ENCODE measurements at regions not wholly inside any gene's neighbourhood (a gene's known extent, or its start where the extent isn't known, plus 50 kb on each side); places are given as distances from the start of the nearest gene placed in this dataset.

DNA sequence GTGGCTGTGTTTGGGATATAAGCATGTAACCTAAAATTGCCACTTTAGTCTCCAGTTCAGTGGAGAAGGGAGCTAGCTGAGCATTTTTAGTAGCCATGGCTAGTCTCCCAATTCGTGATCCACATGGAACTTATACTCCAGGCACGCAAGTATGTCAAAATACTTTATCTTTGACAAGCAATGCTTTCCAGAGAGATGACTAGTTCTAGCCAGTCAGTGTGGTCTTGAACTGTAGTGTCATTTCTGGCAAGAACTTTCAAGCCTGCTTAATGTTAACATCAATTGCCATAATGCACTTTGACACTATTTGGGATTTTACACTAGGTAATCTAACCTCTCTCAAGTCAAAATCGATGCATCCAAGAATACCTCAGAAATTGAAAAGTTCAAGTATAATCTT lies 660.0 kb downstream of the PTPRC start:
- H3K4me1 ChIP-seq = no peaks in the 10 kb centered on the region
- no peak for DNase-seq (ENCODE audit: extremely low spot score)
- no peaks in the 10 kb centered on the region for H3K9me3 ChIP-seq
- no peaks in the 10 kb centered on the region for H3K36me3 ChIP-seq
- no peak overlapping the region for H3K4me3 ChIP-seq
- no peaks in the 10 kb centered on the region for H3K27me3 ChIP-seq
- H3K27ac ChIP-seq (replicated peaks in 1 of 4) = no peak overlapping the region
- WGBS = 56% methylated on average over 3 of the region's 3 CpGs
- intact Hi-C loops (cut with DNase I) = no loop called here
- TF ChIP-seq POLR2A (IDR thresholded peaks at IDR 0.05; ENCODE audit: low read depth) = no peak
- no peak for TF ChIP-seq EP300 (IDR thresholded peaks at IDR 0.05)

DNA sequence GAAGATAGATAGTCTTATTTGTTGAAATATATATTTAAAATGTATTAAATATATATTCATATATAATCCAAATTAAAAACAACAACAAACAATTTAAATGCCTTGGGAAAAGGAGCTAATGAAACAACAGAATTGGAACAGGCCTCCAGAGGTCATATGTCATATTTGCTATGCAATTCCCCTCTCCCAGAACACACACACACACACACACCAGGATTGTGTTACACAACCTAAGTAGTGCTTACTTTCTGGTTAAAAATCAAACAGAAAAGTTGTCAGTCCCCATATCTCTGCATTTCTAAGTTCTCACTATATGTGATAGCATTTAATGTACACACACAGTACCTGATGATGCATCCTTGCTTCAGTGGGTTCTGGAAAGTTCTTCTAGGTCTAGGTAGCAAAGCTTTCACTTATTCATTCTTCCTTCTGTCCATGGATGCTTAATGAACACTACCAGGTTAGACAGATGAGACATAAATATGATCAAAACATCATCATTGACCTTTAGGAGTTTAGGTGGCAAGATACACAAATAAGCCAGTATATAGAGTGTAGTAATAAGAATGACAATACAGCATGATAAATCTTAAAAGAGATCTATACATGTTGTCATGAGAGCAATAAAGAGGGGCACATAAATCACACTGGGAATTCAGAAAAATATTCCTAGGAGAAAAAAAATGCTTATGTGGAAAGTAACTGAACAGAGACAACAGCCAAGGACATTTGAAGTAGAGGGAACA lies 662.8 kb downstream of the PTPRC start:
- Histone ChIP-seq H3K4me3 (no peak overlapping the region), H3K27ac (replicated peaks in 1 of 4) (no peak overlapping the region), H3K36me3 (no peaks in the 10 kb centered on the region), H3K9me3 (no peaks in the 10 kb centered on the region), H3K4me1 (no peaks in the 10 kb centered on the region), H3K27me3 (no peaks in the 10 kb centered on the region)
- intact Hi-C loops (cut with DNase I) = no loop called here
- TF ChIP-seq POLR2AphosphoS5 (IDR thresholded peaks at IDR 0.05) (no peak), EP300 (IDR thresholded peaks at IDR 0.05) (no peak), POLR2A (IDR thresholded peaks at IDR 0.05; ENCODE audit: low read depth) (no peak)
- TF ChIP-seq, protein P1, sequence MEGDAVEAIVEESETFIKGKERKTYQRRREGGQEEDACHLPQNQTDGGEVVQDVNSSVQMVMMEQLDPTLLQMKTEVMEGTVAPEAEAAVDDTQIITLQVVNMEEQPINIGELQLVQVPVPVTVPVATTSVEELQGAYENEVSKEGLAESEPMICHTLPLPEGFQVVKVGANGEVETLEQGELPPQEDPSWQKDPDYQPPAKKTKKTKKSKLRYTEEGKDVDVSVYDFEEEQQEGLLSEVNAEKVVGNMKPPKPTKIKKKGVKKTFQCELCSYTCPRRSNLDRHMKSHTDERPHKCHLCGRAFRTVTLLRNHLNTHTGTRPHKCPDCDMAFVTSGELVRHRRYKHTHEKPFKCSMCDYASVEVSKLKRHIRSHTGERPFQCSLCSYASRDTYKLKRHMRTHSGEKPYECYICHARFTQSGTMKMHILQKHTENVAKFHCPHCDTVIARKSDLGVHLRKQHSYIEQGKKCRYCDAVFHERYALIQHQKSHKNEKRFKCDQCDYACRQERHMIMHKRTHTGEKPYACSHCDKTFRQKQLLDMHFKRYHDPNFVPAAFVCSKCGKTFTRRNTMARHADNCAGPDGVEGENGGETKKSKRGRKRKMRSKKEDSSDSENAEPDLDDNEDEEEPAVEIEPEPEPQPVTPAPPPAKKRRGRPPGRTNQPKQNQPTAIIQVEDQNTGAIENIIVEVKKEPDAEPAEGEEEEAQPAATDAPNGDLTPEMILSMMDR (IDR thresholded peaks at IDR 0.05) = no peak
- no peak for DNase-seq (ENCODE audit: extremely low spot score)

DNA sequence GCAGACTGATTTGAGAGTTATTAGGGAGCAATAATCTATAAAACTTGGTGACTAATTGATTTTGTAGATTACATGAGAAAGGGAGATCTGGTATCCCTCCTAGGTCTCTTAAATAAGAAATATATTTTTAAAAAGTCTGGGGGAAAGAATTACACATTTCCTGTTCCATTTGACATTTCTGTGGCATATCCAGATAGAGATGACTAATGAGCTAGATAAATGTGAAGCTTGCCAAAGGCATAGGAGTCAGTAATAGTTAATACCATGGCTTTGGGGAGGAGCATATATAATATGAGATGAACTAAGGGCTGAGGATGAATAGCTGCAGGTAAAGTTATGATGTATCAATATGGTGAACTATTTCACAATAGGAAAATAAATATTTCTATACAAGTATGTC lies 663.7 kb downstream of the PTPRC start:
- intact Hi-C loops (cut with DNase I) = no loop called here

DNA sequence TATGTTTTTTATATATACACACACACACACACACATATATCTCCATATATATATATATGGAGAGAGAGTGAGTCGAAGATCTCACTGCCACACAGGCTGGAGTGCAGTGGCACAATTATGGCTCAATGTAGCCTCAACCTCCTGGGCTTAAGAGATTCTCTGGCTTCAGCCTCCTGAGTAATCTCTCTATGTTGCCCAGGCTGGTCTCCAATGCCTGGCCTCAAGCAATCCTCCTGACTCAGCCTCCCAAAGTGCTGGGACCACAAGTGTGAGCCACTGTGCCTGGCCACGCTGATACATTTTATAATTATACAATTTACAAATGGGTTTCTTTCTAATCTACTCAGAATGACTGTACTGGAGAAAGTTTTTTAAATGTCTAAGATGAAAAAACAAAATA lies 664.2 kb downstream of the PTPRC start:
- Histone ChIP-seq H3K27me3 (no peaks in the 10 kb centered on the region), H3K4me1 (no peaks in the 10 kb centered on the region), H3K27ac (replicated peaks in 1 of 4) (no peak overlapping the region), H3K4me3 (no peak overlapping the region), H3K9me3 (no peaks in the 10 kb centered on the region), H3K36me3 (no peaks in the 10 kb centered on the region)
- 95% methylated on average over 2 of the region's 2 CpGs for WGBS
- DNase-seq (ENCODE audit: extremely low spot score) = no peak
- intact Hi-C loops (cut with DNase I) = no loop called here
- TF ChIP-seq POLR2AphosphoS5 (IDR thresholded peaks at IDR 0.05) (no peak), POLR2A (IDR thresholded peaks at IDR 0.05; ENCODE audit: low read depth) (no peak), EP300 (IDR thresholded peaks at IDR 0.05) (no peak)
- TF ChIP-seq, protein P1 (IDR thresholded peaks at IDR 0.05) = no peak

More for the DNA sequence above, 663.7 kb downstream of the PTPRC start:
- Histone ChIP-seq H3K9me3 (no peaks in the 10 kb centered on the region), H3K4me1 (no peaks in the 10 kb centered on the region), H3K27me3 (no peaks in the 10 kb centered on the region), H3K36me3 (no peaks in the 10 kb centered on the region), H3K4me3 (no peak overlapping the region), H3K27ac (replicated peaks in 1 of 4) (no peak overlapping the region)
- TF ChIP-seq, protein P1 (IDR thresholded peaks at IDR 0.05) = no peak
- TF ChIP-seq POLR2A (IDR thresholded peaks at IDR 0.05; ENCODE audit: low read depth) = no peak
- no peak for TF ChIP-seq EP300 (IDR thresholded peaks at IDR 0.05)
- TF ChIP-seq POLR2AphosphoS5 (IDR thresholded peaks at IDR 0.05) = no peak
- no peak for DNase-seq (ENCODE audit: extremely low spot score)

DNA sequence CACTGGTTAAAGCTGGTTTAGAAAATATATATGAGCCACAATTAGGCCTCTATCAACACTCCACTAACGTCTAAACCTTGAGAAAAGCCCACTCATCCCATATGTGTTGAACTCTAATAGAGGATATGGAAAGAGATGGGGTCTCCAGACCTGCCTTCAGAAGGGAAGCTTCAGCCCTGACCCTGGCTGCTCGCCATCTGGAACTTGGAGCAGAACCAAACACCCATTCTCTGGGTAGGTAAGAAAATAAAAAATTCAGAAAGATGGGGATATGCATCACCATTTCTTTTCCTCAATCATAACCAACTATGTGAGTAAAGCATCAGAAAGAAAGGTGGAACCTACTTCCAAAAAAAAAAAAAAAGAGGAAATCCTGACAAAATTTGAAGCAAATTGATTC lies 666.2 kb downstream of the PTPRC start:
- Histone ChIP-seq H3K4me1 (no peaks in the 10 kb centered on the region), H3K27me3 (no peaks in the 10 kb centered on the region), H3K9me3 (no peaks in the 10 kb centered on the region), H3K36me3 (no peaks in the 10 kb centered on the region), H3K4me3 (no peak overlapping the region), H3K27ac (replicated peaks in 1 of 4) (no peak overlapping the region)
- WGBS = 78% methylated on average over 2 of the region's 2 CpGs
- no peak for TF ChIP-seq POLR2A (IDR thresholded peaks at IDR 0.05; ENCODE audit: low read depth)
- intact Hi-C loops (cut with DNase I) = no loop called here
- DNase-seq (ENCODE audit: extremely low spot score) = no peak
